OCI-LY1 (cell line): ENCODE measurements at regions not wholly inside any gene's neighbourhood (a gene's known extent, or its start where the extent isn't known, plus 50 kb on each side); places are given as distances from the start of the nearest gene placed in this dataset.

Experiments used
- H2AFZ ChIP-seq: fragments of 200-600 bp; sonication (generic), shearing (Covaris generic); 2 replicates; pipeline ENCODE4 v1.6.0; 2014; ENCODE audit warnings: antibody characterized with exemption, mild to moderate bottlenecking, low read length
- H3F3A ChIP-seq: fragments of 200-600 bp; sonication (generic), shearing (Covaris generic); 2 replicates; pipeline ENCODE4 v1.6.0; 2014; ENCODE audit warnings: mild to moderate bottlenecking, antibody characterized with exemption, low read length, moderate library complexity; ENCODE audit not compliant: insufficient read depth
- H3K27ac ChIP-seq: fragments of 200-600 bp; sonication (generic); 2 replicates; pipeline ENCODE4 v1.5.1; 2014; ENCODE audit warnings: low read length, mixed run types, mild to moderate bottlenecking, low read depth; ENCODE audit not compliant: poor library complexity, severe bottlenecking
- H3K27me3 ChIP-seq: fragments of 200-600 bp; sonication (generic); 2 replicates; pipeline ENCODE4 v1.6.0; 2014; ENCODE audit warnings: antibody characterized with exemption, mild to moderate bottlenecking, low read length, moderate library complexity; ENCODE audit not compliant: insufficient read depth
- H3K36me3 ChIP-seq: fragments of 200-600 bp; sonication (generic); 2 replicates; pipeline ENCODE4 v1.6.1; 2014; ENCODE audit warnings: mild to moderate bottlenecking, antibody characterized with exemption, low read length, moderate library complexity, mixed read lengths; ENCODE audit not compliant: insufficient read depth
- H3K4me1 ChIP-seq: fragments of 200-600 bp; sonication (generic); 2 replicates; pipeline ENCODE4 v1.5.1; 2014; ENCODE audit warnings: mild to moderate bottlenecking, low read length, moderate library complexity; ENCODE audit not compliant: insufficient read depth, severe bottlenecking
- H3K4me2 ChIP-seq: fragments of 200-600 bp; sonication (generic), shearing (Covaris generic); 2 replicates; pipeline ENCODE4 v1.6.1; 2014; ENCODE audit warnings: low read length
- H3K4me3 ChIP-seq: fragments of 200-600 bp; sonication (generic); 2 replicates; pipeline ENCODE4 v1.5.1; 2014; ENCODE audit warnings: low read length, low read depth, mild to moderate bottlenecking, mixed read lengths; ENCODE audit not compliant: poor library complexity, severe bottlenecking
- H3K79me2 ChIP-seq: fragments of 200-600 bp; shearing (Covaris generic); 2 replicates; pipeline ENCODE4 v1.6.1; 2016; ENCODE audit warnings: mixed run types, low read length, mixed read lengths; ENCODE audit not compliant: insufficient read depth
- H3K9ac ChIP-seq: fragments of 200-600 bp; sonication (generic), shearing (Covaris generic); 2 replicates; pipeline ENCODE4 v1.6.1; 2014; ENCODE audit warnings: mild to moderate bottlenecking, low read length, mixed read lengths
- H3K9me2 ChIP-seq: fragments of 200-600 bp; sonication (generic), shearing (Covaris generic); 2 replicates; pipeline ENCODE4 v1.6.1; 2014; ENCODE audit warnings: low read depth, mild to moderate bottlenecking, low read length, mixed read lengths
- H3K9me3 ChIP-seq: fragments of 200-600 bp; shearing (Covaris generic); 2 replicates; pipeline ENCODE4 v1.6.1; 2014; ENCODE audit warnings: low read length, mixed read lengths
- H4K20me1 ChIP-seq: fragments of 200-600 bp; sonication (generic), shearing (Covaris generic); 2 replicates; pipeline ENCODE4 v1.6.0; 2016; ENCODE audit warnings: mild to moderate bottlenecking, low read length; ENCODE audit not compliant: insufficient read depth
- CTCF ChIP-seq: fragments of 200-600 bp; sonication (generic), shearing (Covaris generic); IDR thresholded peaks from 2 replicates; pipeline ENCODE4 v1.5.1; 2017; ENCODE audit warnings: mild to moderate bottlenecking, antibody characterized with exemption, low read length, moderate library complexity, mixed read lengths
- EZH2 ChIP-seq: fragments of 200-600 bp; sonication (generic), shearing (Covaris generic); IDR thresholded peaks from 2 replicates; pipeline ENCODE4 v1.8.0; 2017; ENCODE audit warnings: borderline replicate concordance, mixed run types, mild to moderate bottlenecking, antibody characterized with exemption, low read length, moderate library complexity, mixed read lengths

GRCh38 chr14:98915625-98916024 lies 356.4 kb downstream of the BCL11B start:
- no peak overlapping the region for H3K4me2 ChIP-seq
- no peaks in the 10 kb centered on the region for H3K9me3 ChIP-seq
- no peaks in the 10 kb centered on the region for H3F3A ChIP-seq
- no peak overlapping the region for H2AFZ ChIP-seq
- TF ChIP-seq CTCF: no peak
- TF ChIP-seq EZH2: no peak
- H4K20me1 ChIP-seq: no peaks in the 10 kb centered on the region
- no peaks in the 10 kb centered on the region for H3K36me3 ChIP-seq
- H3K27me3 ChIP-seq: no peaks in the 10 kb centered on the region
- H3K4me3 ChIP-seq: no peak overlapping the region
- H3K79me2 ChIP-seq: no peaks in the 10 kb centered on the region
- H3K27ac ChIP-seq: no peak overlapping the region
- H3K9ac ChIP-seq: no peak overlapping the region
- H3K9me2 ChIP-seq: no peaks in the 10 kb centered on the region
- no peaks in the 10 kb centered on the region for H3K4me1 ChIP-seq

DNA sequence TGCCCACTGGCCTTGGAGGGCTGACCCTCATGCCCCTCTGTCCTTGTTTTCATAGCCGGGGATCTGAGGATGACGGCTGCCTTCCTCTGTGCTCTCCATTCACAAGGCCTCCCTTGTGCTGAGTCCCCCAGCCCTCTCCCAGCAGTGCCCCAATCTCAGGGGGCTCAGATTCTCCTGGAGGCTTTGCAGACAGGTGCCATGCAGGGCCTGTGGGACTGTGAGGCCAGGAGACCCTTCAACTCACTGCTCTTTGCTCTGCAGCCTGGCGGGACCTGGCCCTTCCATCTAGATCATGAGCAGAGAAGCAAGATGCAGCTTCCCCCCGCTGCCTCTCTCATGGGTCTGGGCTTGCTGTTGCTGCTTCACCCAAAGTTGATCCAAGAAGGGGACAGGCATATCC lies 356.0 kb downstream of the BCL11B start:
- H3K4me1 ChIP-seq: no peaks in the 10 kb centered on the region
- no peak overlapping the region for H3K27ac ChIP-seq
- H3F3A ChIP-seq: no peaks in the 10 kb centered on the region
- H3K9me3 ChIP-seq: no peaks in the 10 kb centered on the region
- TF ChIP-seq EZH2 (no peak), CTCF (no peak)
- no peaks in the 10 kb centered on the region for H3K79me2 ChIP-seq
- no peaks in the 10 kb centered on the region for H3K9me2 ChIP-seq
- no peak overlapping the region for H3K4me3 ChIP-seq
- no peaks in the 10 kb centered on the region for H4K20me1 ChIP-seq
- H3K36me3 ChIP-seq: no peaks in the 10 kb centered on the region
- H3K27me3 ChIP-seq: no peaks in the 10 kb centered on the region
- no peak overlapping the region for H3K9ac ChIP-seq
- no peak overlapping the region for H3K4me2 ChIP-seq
- no peak overlapping the region for H2AFZ ChIP-seq

DNA sequence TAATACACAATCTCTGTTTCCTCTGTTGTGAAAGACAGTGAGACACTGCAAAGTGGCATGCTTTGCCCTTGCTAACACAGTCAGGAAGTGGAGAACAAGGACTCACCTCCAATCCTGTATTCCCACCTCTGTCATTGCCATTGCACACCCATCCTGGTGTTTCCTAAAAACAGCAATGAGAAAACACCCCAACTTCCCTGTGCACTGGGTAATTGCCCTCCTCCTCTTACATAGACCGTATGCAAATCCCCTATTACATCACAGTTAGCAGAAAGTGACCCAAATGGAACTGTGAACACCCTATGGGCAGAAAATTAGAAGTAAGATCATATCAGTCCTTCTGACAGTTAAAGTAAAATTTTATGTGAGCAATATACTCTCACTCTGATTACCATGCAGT lies 355.5 kb downstream of the BCL11B start:
- Histone ChIP-seq H3K36me3 (no peaks in the 10 kb centered on the region), H3K9me2 (no peaks in the 10 kb centered on the region), H3K79me2 (no peaks in the 10 kb centered on the region), H3K9me3 (no peaks in the 10 kb centered on the region), H4K20me1 (no peaks in the 10 kb centered on the region), H3K4me3 (no peak overlapping the region), H3K27me3 (no peaks in the 10 kb centered on the region), H3K9ac (no peak overlapping the region), H3F3A (no peaks in the 10 kb centered on the region), H3K4me1 (no peaks in the 10 kb centered on the region), H2AFZ (no peak overlapping the region), H3K27ac (no peak overlapping the region), H3K4me2 (no peak overlapping the region)
- no peak for TF ChIP-seq CTCF
- TF ChIP-seq EZH2: no peak
